B cell (primary cell): ENCODE measurements at regions not wholly inside any gene's neighbourhood (a gene's known extent, or its start where the extent isn't known, plus 50 kb on each side); places are given as distances from the start of the nearest gene placed in this dataset.

Source experiments
- ATAC-seq: fragments of 200-7000 bp; cut with Tn5 transposase; one replicate; pipeline ENCODE4 v1.10.0; 2021; ENCODE audit warnings: low read depth, mild to moderate bottlenecking, moderate number of reproducible peaks, moderate library complexity
- CTCF ChIA-PET: fragments of 350-600 bp; sonication (Branson Sonifier 250); formaldehyde crosslinking; loops from one replicate; lab custom pipeline; 2021; ENCODE audit warnings: antibody characterized with exemption, inconsistent platforms; lab: Charles Lee
- POLR2A ChIA-PET: fragments of 350-600 bp; sonication (Branson Sonifier 250); formaldehyde crosslinking; loops from one replicate; lab custom pipeline; 2021; ENCODE audit warnings: antibody characterized with exemption; lab: Charles Lee
- DNase-seq: peaks from one replicate; pipeline ENCODE4 v3.0.0; 2013
- H2AFZ ChIP-seq: 2 replicates; pipeline ENCODE4 v1.6.1; 2012; ENCODE audit warnings: mild to moderate bottlenecking, low read depth, low read length; ENCODE audit not compliant: insufficient read depth, poor library complexity, severe bottlenecking
- H3K27ac ChIP-seq, 2 donors: 1 replicate in 1 of 2; 2 replicates in 1 of 2; pipeline ENCODE4 v1.5.1; 2012 to 2013; ENCODE audit warnings: low read length in 2 of 2, mild to moderate bottlenecking in 2 of 2, moderate library complexity in 1 of 2
- H3K27me3 ChIP-seq, 4 experiments: fragments of 200-600 bp in 1 of 4; sonication (generic) in 1 of 4; replicated peaks in 1 of 4; 1 replicate in 2 of 4; 2 replicates in 2 of 4; pipeline versions ENCODE4 v1.6.1 to v1.7.0; 2013 to 2016; ENCODE audit warnings: low read length in 3 of 4, mild to moderate bottlenecking in 2 of 4, mixed read lengths in 1 of 4, moderate library complexity in 1 of 4; ENCODE audit not compliant: insufficient read depth in 4 of 4, control insufficient read depth in 3 of 4; ENCODE audit errors: control extremely low read depth in 1 of 4
- H3K36me3 ChIP-seq, 2 experiments: replicated peaks in 1 of 2; 1 replicate in 1 of 2; 2 replicates in 1 of 2; pipeline versions ENCODE4 v1.6.1 to v1.7.1; 2013; ENCODE audit warnings: low read length in 1 of 2; ENCODE audit not compliant: insufficient read depth in 2 of 2, control insufficient read depth in 1 of 2; ENCODE audit errors: control extremely low read depth in 1 of 2, extremely low read depth in 1 of 2
- H3K4me1 ChIP-seq, 2 donors: fragments of 200-600 bp in 1 of 2; sonication (generic) in 1 of 2; 1 replicate in 1 of 2; 2 replicates in 1 of 2; pipeline versions ENCODE4 v1.5.1 to v1.6.1; 2013 to 2017; ENCODE audit warnings: low read length in 2 of 2; ENCODE audit not compliant: control insufficient read depth in 2 of 2, insufficient read depth in 2 of 2
- H3K4me2 ChIP-seq: replicated peaks from 2 replicates; pipeline ENCODE3; 2012; ENCODE audit warnings: mild to moderate bottlenecking, low read depth, low read length; ENCODE audit not compliant: poor library complexity, severe bottlenecking
- H3K4me3 ChIP-seq, 5 experiments: fragments of 200-600 bp in 1 of 5; sonication (generic) in 1 of 5; 1 replicate in 3 of 5; 2 replicates in 2 of 5; pipeline versions ENCODE4 v1.5.1 to v1.7.0; 2011 to 2016; ENCODE audit warnings: low read length in 4 of 5, mild to moderate bottlenecking in 4 of 5, low read depth in 2 of 5, control low read depth in 1 of 5, moderate library complexity in 1 of 5; ENCODE audit not compliant: insufficient read depth in 1 of 5; ENCODE audit errors: control extremely low read depth in 1 of 5, extremely low read depth in 1 of 5
- H3K79me2 ChIP-seq: fragments of 200-600 bp; sonication (generic); one replicate; pipeline ENCODE4 v1.6.0; 2016; ENCODE audit warnings: low read length; ENCODE audit not compliant: control insufficient read depth, insufficient read depth
- H3K9ac ChIP-seq: fragments of 200-600 bp; sonication (generic); 2 replicates; pipeline ENCODE4 v1.6.1; 2017; ENCODE audit warnings: mild to moderate bottlenecking, low read length, moderate library complexity
- H3K9me3 ChIP-seq, 3 donors: one replicate each; pipeline versions ENCODE4 v1.6.1 to v1.7.1; 2013; ENCODE audit warnings: low read length in 2 of 3; ENCODE audit not compliant: control insufficient read depth in 2 of 3, insufficient read depth in 1 of 3; ENCODE audit errors: control extremely low read depth in 1 of 3
- H4K20me1 ChIP-seq: 2 replicates; pipeline ENCODE4 v1.6.0; 2012; ENCODE audit warnings: mild to moderate bottlenecking, low read length; ENCODE audit not compliant: insufficient read depth, control insufficient read depth, poor library complexity, severe bottlenecking
- H3K27ac Mint-ChIP-seq: one replicate; pipeline ENCODE4 v1.8.0; 2021; ENCODE audit warnings: mixed read lengths
- H3K27me3 Mint-ChIP-seq: one replicate; pipeline ENCODE4 v1.8.0; 2021; ENCODE audit warnings: mixed read lengths
- H3K4me1 Mint-ChIP-seq: one replicate; pipeline ENCODE4 v1.8.0; 2021; ENCODE audit warnings: mixed read lengths
- H3K4me3 Mint-ChIP-seq: one replicate; pipeline ENCODE4 v1.8.0; 2021; ENCODE audit warnings: mixed read lengths
- H3K9me3 Mint-ChIP-seq: one replicate; pipeline ENCODE4 v1.8.0; 2022; ENCODE audit warnings: mixed read lengths; ENCODE audit not compliant: insufficient read depth
- CTCF ChIP-seq: fragments of 200-600 bp; IDR thresholded peaks from one replicate; pipeline ENCODE4 v1.8.0; 2022; ENCODE audit warnings: antibody characterized with exemption, mild to moderate bottlenecking
- EZH2 ChIP-seq: IDR thresholded peaks from 2 replicates; pipeline ENCODE4 v1.6.1; 2012; ENCODE audit warnings: borderline replicate concordance, low read depth, mild to moderate bottlenecking, moderate library complexity, low read length; ENCODE audit not compliant: insufficient read depth, poor library complexity, severe bottlenecking
- WGBS: methylation state at CpG from one replicate; pipeline ENCODE4 v1.1.5; 2013; ENCODE audit warnings: missing lambda C conversion rate; ENCODE audit not compliant: insufficient coverage; 5-methylcytosine and 5-hydroxymethylcytosine counted together
- intact Hi-C: fragments of 100-400 bp; cut with micrococcal nuclease; formaldehyde crosslinking; loops from one replicate; pipeline ENCODE4 v1.10.0; 2022

GRCh38 chr6:139757784-139758183 is 383.3 kb upstream of the CITED2 start:
- POLR2A ChIA-PET, result no interaction called here
- H3K9me3 Mint-ChIP-seq, result no peaks in the 10 kb centered on the region

GRCh38 chr6:139756381-139756780 is 381.9 kb upstream of the CITED2 start:
- no peak overlapping the region for H2AFZ ChIP-seq
- intact Hi-C loops, result no loop called here
- no CpG with 5 or more reads among the region's 1 CpG for WGBS

More at GRCh38 chr6:139757784-139758183, 383.3 kb upstream of the CITED2 start:
- H3K4me2 ChIP-seq, result no peak overlapping the region
- ATAC-seq, result no peak
- H3K4me1 Mint-ChIP-seq, result no peaks in the 10 kb centered on the region
- H2AFZ ChIP-seq, result no peak overlapping the region
- WGBS, result no CpG with 5 or more reads among the region's 1 CpG
- H3K4me3 ChIP-seq, result no peak overlapping the region
- TF ChIP-seq EZH2, result no peak
- TF ChIP-seq CTCF, result no peak
- no peaks in the 10 kb centered on the region for H3K27me3 ChIP-seq
- H3K9me3 ChIP-seq, result no peaks in the 10 kb centered on the region
- no peaks in the 10 kb centered on the region for H4K20me1 ChIP-seq
- no peaks in the 10 kb centered on the region for H3K36me3 ChIP-seq
- CTCF ChIA-PET, result no interaction called here
- H3K27me3 Mint-ChIP-seq, result peaks cover 7% of the 10 kb centered on the region
- no peak overlapping the region for H3K9ac ChIP-seq
- intact Hi-C loops, result no loop called here
- DNase-seq, result no peak
- no peak overlapping the region for H3K27ac Mint-ChIP-seq
- no peaks in the 10 kb centered on the region for H3K4me1 ChIP-seq
- no peak overlapping the region for H3K27ac ChIP-seq
- no peaks in the 10 kb centered on the region for H3K79me2 ChIP-seq
- no peak overlapping the region for H3K4me3 Mint-ChIP-seq

More at GRCh38 chr6:139756381-139756780, 381.9 kb upstream of the CITED2 start:
- no peaks in the 10 kb centered on the region for H3K4me1 Mint-ChIP-seq
- H3K27me3 Mint-ChIP-seq, result peaks cover 7% of the 10 kb centered on the region
- no peaks in the 10 kb centered on the region for H3K79me2 ChIP-seq
- TF ChIP-seq EZH2, result no peak
- TF ChIP-seq CTCF, result no peak
- H3K27ac Mint-ChIP-seq, result no peak overlapping the region
- no peaks in the 10 kb centered on the region for H3K9me3 Mint-ChIP-seq
- ChIA-PET POLR2A (no interaction called here), CTCF (interaction anchor here (0.6 kb wide), 1 partner anchor 935 kb away, joined by 4 read pairs; no protein-coding TSS in a partner anchor)
- H3K9me3 ChIP-seq, result no peaks in the 10 kb centered on the region
- DNase-seq (no peak), ATAC-seq (no peak)
- H3K27ac ChIP-seq, result no peak overlapping the region
- no peak overlapping the region for H3K9ac ChIP-seq
- H3K27me3 ChIP-seq, result no peaks in the 10 kb centered on the region
- no peaks in the 10 kb centered on the region for H4K20me1 ChIP-seq
- no peak overlapping the region for H3K4me3 Mint-ChIP-seq
- no peaks in the 10 kb centered on the region for H3K36me3 ChIP-seq
- H3K4me2 ChIP-seq, result no peak overlapping the region
- no peaks in the 10 kb centered on the region for H3K4me1 ChIP-seq
- H3K4me3 ChIP-seq, result no peak overlapping the region
